Neural cell (in vitro differentiated cells): ENCODE measurements at regions not wholly inside any gene's neighbourhood (a gene's known extent, or its start where the extent isn't known, plus 50 kb on each side); places are given as distances from the start of the nearest gene placed in this dataset.

Experiments
- EZH2 ChIP-seq: fragments of 200-600, 300-800 bp; shearing (Covaris generic), sonication (generic); IDR thresholded peaks from 2 replicates; pipeline ENCODE4 v1.6.1; 2014; ENCODE audit warnings: antibody characterized with exemption, low read length, borderline replicate concordance, mild to moderate bottlenecking; ENCODE audit not compliant: insufficient read depth, poor library complexity, severe bottlenecking
- MXI1 ChIP-seq: fragments of 450-650 bp; conservative IDR thresholded peaks from 2 replicates; pipeline ENCODE4 v1.6.1; 2014; ENCODE audit warnings: antibody characterized with exemption, mild to moderate bottlenecking; ENCODE audit not compliant: poor library complexity, severe bottlenecking
- POLR2AphosphoS5 ChIP-seq: IDR thresholded peaks from 2 replicates; pipeline ENCODE4 v1.6.1; 2012
- TF ChIP-seq, protein P1 (sequence below): fragments of 450-650 bp; IDR thresholded peaks from 2 replicates; pipeline ENCODE4 v1.5.1; 2014; ENCODE audit warnings: antibody characterized with exemption, mild to moderate bottlenecking, moderate library complexity; ENCODE audit not compliant: poor library complexity, severe bottlenecking
- TF ChIP-seq, protein P2 (sequence below): IDR thresholded peaks from 2 replicates; pipeline ENCODE4 v1.6.1; 2012; ENCODE audit warnings: borderline replicate concordance

DNA sequence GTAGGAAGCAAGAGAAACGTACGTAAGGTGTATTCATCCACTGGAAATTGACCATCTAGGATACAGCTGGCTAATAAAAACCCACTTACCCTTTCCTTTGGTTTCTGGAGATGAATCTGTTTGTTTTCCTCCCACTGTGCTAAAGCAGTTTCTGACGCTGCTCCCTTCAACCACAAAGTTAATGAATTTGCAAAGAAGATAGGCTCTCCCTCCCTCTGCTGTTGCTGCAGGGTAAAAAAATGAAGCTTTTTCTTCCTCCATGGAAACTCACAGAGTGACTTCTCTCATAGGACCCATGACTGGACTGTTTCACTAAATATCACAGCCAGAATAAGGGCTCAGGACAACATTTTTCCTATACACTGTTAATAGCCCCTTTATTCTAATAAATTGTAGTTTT lies 172.1 kb upstream of the LRRN1 start:
- TF ChIP-seq, protein P1, sequence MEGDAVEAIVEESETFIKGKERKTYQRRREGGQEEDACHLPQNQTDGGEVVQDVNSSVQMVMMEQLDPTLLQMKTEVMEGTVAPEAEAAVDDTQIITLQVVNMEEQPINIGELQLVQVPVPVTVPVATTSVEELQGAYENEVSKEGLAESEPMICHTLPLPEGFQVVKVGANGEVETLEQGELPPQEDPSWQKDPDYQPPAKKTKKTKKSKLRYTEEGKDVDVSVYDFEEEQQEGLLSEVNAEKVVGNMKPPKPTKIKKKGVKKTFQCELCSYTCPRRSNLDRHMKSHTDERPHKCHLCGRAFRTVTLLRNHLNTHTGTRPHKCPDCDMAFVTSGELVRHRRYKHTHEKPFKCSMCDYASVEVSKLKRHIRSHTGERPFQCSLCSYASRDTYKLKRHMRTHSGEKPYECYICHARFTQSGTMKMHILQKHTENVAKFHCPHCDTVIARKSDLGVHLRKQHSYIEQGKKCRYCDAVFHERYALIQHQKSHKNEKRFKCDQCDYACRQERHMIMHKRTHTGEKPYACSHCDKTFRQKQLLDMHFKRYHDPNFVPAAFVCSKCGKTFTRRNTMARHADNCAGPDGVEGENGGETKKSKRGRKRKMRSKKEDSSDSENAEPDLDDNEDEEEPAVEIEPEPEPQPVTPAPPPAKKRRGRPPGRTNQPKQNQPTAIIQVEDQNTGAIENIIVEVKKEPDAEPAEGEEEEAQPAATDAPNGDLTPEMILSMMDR = no peak
- TF ChIP-seq, protein P2, sequence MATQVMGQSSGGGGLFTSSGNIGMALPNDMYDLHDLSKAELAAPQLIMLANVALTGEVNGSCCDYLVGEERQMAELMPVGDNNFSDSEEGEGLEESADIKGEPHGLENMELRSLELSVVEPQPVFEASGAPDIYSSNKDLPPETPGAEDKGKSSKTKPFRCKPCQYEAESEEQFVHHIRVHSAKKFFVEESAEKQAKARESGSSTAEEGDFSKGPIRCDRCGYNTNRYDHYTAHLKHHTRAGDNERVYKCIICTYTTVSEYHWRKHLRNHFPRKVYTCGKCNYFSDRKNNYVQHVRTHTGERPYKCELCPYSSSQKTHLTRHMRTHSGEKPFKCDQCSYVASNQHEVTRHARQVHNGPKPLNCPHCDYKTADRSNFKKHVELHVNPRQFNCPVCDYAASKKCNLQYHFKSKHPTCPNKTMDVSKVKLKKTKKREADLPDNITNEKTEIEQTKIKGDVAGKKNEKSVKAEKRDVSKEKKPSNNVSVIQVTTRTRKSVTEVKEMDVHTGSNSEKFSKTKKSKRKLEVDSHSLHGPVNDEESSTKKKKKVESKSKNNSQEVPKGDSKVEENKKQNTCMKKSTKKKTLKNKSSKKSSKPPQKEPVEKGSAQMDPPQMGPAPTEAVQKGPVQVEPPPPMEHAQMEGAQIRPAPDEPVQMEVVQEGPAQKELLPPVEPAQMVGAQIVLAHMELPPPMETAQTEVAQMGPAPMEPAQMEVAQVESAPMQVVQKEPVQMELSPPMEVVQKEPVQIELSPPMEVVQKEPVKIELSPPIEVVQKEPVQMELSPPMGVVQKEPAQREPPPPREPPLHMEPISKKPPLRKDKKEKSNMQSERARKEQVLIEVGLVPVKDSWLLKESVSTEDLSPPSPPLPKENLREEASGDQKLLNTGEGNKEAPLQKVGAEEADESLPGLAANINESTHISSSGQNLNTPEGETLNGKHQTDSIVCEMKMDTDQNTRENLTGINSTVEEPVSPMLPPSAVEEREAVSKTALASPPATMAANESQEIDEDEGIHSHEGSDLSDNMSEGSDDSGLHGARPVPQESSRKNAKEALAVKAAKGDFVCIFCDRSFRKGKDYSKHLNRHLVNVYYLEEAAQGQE = no peak
- TF ChIP-seq POLR2AphosphoS5 = no peak
- no peak for TF ChIP-seq MXI1
- no peak for TF ChIP-seq EZH2
